MM.1S (cell line): ENCODE measurements at regions not wholly inside any gene's neighbourhood (a gene's known extent, or its start where the extent isn't known, plus 50 kb on each side); places are given as distances from the start of the nearest gene placed in this dataset.

Source experiments
- DNase-seq: peaks from one replicate; pipeline ENCODE4 v3.0.0-alpha.2; 2015
- H2AFZ ChIP-seq: fragments of 300-600 bp; sonication (generic); 2 replicates; pipeline ENCODE4 v1.6.0; 2016; ENCODE audit warnings: antibody characterized with exemption, low read length
- H3F3A ChIP-seq: fragments of 300-600 bp; sonication (generic); 2 replicates; pipeline ENCODE4 v1.6.1; 2016; ENCODE audit warnings: mild to moderate bottlenecking, antibody characterized with exemption, low read length, moderate library complexity, mixed read lengths; ENCODE audit not compliant: insufficient read depth
- H3K27ac ChIP-seq: fragments of 300-600 bp; sonication (generic); 2 replicates; pipeline ENCODE4 v1.5.1; 2016; ENCODE audit warnings: mild to moderate bottlenecking, low read length
- H3K27me3 ChIP-seq: fragments of 300-600 bp; sonication (generic); replicated peaks from 2 replicates; pipeline ENCODE4 v1.6.0; 2016; ENCODE audit warnings: low read length; ENCODE audit not compliant: insufficient read depth
- H3K36me3 ChIP-seq: fragments of 300-600 bp; sonication (generic); replicated peaks from 2 replicates; pipeline ENCODE4 v1.6.1; 2016; ENCODE audit warnings: mild to moderate bottlenecking, low read length, mixed read lengths; ENCODE audit not compliant: insufficient read depth
- H3K4me1 ChIP-seq: fragments of 300-600 bp; sonication (generic); 2 replicates; pipeline ENCODE4 v1.6.1; 2016; ENCODE audit warnings: low read length, mixed read lengths
- H3K4me2 ChIP-seq: fragments of 300-600 bp; sonication (generic); 2 replicates; pipeline ENCODE4 v1.6.0; 2016; ENCODE audit warnings: low read depth, low read length
- H3K4me3 ChIP-seq: fragments of 300-600 bp; sonication (generic); 2 replicates; pipeline ENCODE4 v1.5.1; 2016; ENCODE audit warnings: low read length, mixed read lengths
- H3K79me2 ChIP-seq: fragments of 300-600 bp; sonication (generic); 2 replicates; pipeline ENCODE4 v1.6.1; 2016; ENCODE audit warnings: mixed run types, low read length, mixed read lengths
- H3K9ac ChIP-seq: fragments of 300-600 bp; sonication (generic); 2 replicates; pipeline ENCODE4 v1.6.1; 2016; ENCODE audit warnings: low read length, mixed read lengths
- H3K9me2 ChIP-seq: fragments of 300-600 bp; sonication (generic); replicated peaks from 2 replicates; pipeline ENCODE4 v1.6.1; 2016; ENCODE audit warnings: mild to moderate bottlenecking, low read length, mixed read lengths; ENCODE audit not compliant: insufficient read depth
- H3K9me3 ChIP-seq: fragments of 300-600 bp; sonication (generic); replicated peaks from 2 replicates; pipeline ENCODE4 v1.6.1; 2016; ENCODE audit warnings: mild to moderate bottlenecking, low read length, mixed read lengths; ENCODE audit not compliant: insufficient read depth
- H4K20me1 ChIP-seq: fragments of 300-600 bp; sonication (generic); 2 replicates; pipeline ENCODE4 v1.6.1; 2016; ENCODE audit warnings: mild to moderate bottlenecking, low read length, moderate library complexity, mixed read lengths; ENCODE audit not compliant: insufficient read depth
- CTCF ChIP-seq: fragments of 300-600 bp; sonication (generic); IDR thresholded peaks from 2 replicates; pipeline ENCODE4 v1.5.1; 2016; ENCODE audit warnings: antibody characterized with exemption, low read length, mixed read lengths
- EZH2 ChIP-seq: fragments of 300-600 bp; sonication (generic); optimal IDR thresholded peaks from 2 replicates; pipeline ENCODE3; 2017; ENCODE audit warnings: low read depth, mild to moderate bottlenecking, antibody characterized with exemption, low read length, mixed read lengths
- EZH2phosphoT487 ChIP-seq: fragments of 300-600 bp; sonication (generic); IDR thresholded peaks from 2 replicates; pipeline ENCODE4 v1.6.1; 2018; ENCODE audit warnings: antibody characterized with exemption, low read length

GRCh38 chr10:124214610-124215375 lies 121.4 kb upstream of the CHST15 start:
- Histone ChIP-seq H3K9ac (no peak overlapping the region), H3K4me3 (no peak overlapping the region), H3K79me2 (no peaks in the 10 kb centered on the region)

GRCh38 chr10:124213899-124214510 lies 120.6 kb upstream of the CHST15 start:
- Histone ChIP-seq H3K27ac (no peak overlapping the region), H3K9ac (no peak overlapping the region), H2AFZ (no peak overlapping the region), H3K4me1 (no peaks in the 10 kb centered on the region), H3K4me2 (no peak overlapping the region), H3K4me3 (no peak overlapping the region), H3K79me2 (no peaks in the 10 kb centered on the region), H3K36me3 (no peaks in the 10 kb centered on the region), H4K20me1 (no peaks in the 10 kb centered on the region), H3K9me2 (no peaks in the 10 kb centered on the region), H3F3A (no peaks in the 10 kb centered on the region), H3K27me3 (no peaks in the 10 kb centered on the region), H3K9me3 (no peaks in the 10 kb centered on the region)
- TF ChIP-seq CTCF (no peak), EZH2phosphoT487 (no peak), EZH2 (no peak)
- no peak for DNase-seq

More at GRCh38 chr10:124214610-124215375, 121.4 kb upstream of the CHST15 start:
- Histone ChIP-seq H3F3A (no peaks in the 10 kb centered on the region), H3K4me1 (no peaks in the 10 kb centered on the region), H2AFZ (no peak overlapping the region), H4K20me1 (no peaks in the 10 kb centered on the region), H3K27ac (no peak overlapping the region), H3K4me2 (no peak overlapping the region), H3K9me2 (no peaks in the 10 kb centered on the region), H3K27me3 (no peaks in the 10 kb centered on the region), H3K36me3 (no peaks in the 10 kb centered on the region), H3K9me3 (no peaks in the 10 kb centered on the region)
- TF ChIP-seq EZH2 = no peak
- TF ChIP-seq EZH2phosphoT487 = no peak
- TF ChIP-seq CTCF = no peak
- no peak for DNase-seq

- no peaks in the 10 kb centered on the region for H3K9me2 ChIP-seq
- H3K4me2 ChIP-seq = no peak overlapping the region
- no peak for TF ChIP-seq EZH2phosphoT487
- TF ChIP-seq EZH2 = no peak
- no peak for TF ChIP-seq CTCF
- no peaks in the 10 kb centered on the region for H4K20me1 ChIP-seq
- no peaks in the 10 kb centered on the region for H3K79me2 ChIP-seq
- H3K27ac ChIP-seq = no peak overlapping the region
- H2AFZ ChIP-seq = no peak overlapping the region
- H3F3A ChIP-seq = no peaks in the 10 kb centered on the region
- no peak overlapping the region for H3K4me3 ChIP-seq
- H3K9ac ChIP-seq = no peak overlapping the region
- no peaks in the 10 kb centered on the region for H3K27me3 ChIP-seq
- H3K9me3 ChIP-seq = no peaks in the 10 kb centered on the region
- H3K4me1 ChIP-seq = no peaks in the 10 kb centered on the region
- no peak for DNase-seq
- no peaks in the 10 kb centered on the region for H3K36me3 ChIP-seq
Measured at GRCh38 chr10:124213471-124213870, 120.1 kb upstream of the CHST15 start.
